ENCODE measurements at regions not wholly inside any gene's neighbourhood (a gene's known extent, or its start where the extent isn't known, plus 50 kb on each side); places are given as distances from the start of the nearest gene placed in this dataset.

GRCh38 chr2:150258781-150259307, 228.6 kb downstream of the RND3 start:
- Histone ChIP-seq H3K4me2 (ENCODE audit: insufficient read depth, low read length) (no peak overlapping the region), H3K9me3 (replicated peaks; ENCODE audit: control insufficient read depth, insufficient read depth, low read length) (no peaks in the 10 kb centered on the region), H3K4me3 (replicated peaks in 1 of 3; ENCODE audit: insufficient read depth in 1 of 3, low read depth in 1 of 3, low read length in 3 of 3) (no peak overlapping the region), H3K27ac (ENCODE audit: insufficient read depth, low read depth, low read length) (no peak overlapping the region), H4K20me1 (replicated peaks; ENCODE audit: control insufficient read depth, extremely low read depth, insufficient read depth, low read length) (no peaks in the 10 kb centered on the region), H2AFZ (ENCODE audit: low read depth, low read length) (no peak overlapping the region), H3K36me3 (ENCODE audit: control insufficient read depth in 2 of 2, extremely low read depth in 1 of 2, insufficient read depth in 2 of 2, low read length in 2 of 2) (no peaks in the 10 kb centered on the region), H3K4me1 (ENCODE audit: control insufficient read depth, extremely low read depth, insufficient read depth, low read length) (no peaks in the 10 kb centered on the region), H3K27me3 (ENCODE audit: control insufficient read depth in 2 of 2, insufficient read depth in 2 of 2, low read length in 2 of 2) (no peaks in the 10 kb centered on the region), H3K9me1 (replicated peaks; ENCODE audit: control insufficient read depth, extremely low read depth, insufficient read depth, low read length) (no peaks in the 10 kb centered on the region), H3K9ac (replicated peaks; ENCODE audit: extremely low read depth, insufficient read depth, low read length) (no peak overlapping the region), H3K79me2 (ENCODE audit: control insufficient read depth, insufficient read depth, low read length) (no peaks in the 10 kb centered on the region)
- TF ChIP-seq GATA2 (IDR thresholded peaks at IDR 0.05; ENCODE audit: insufficient read depth, insufficient read length, low read depth, low read length) (no peak), POLR2AphosphoS5 (IDR thresholded peaks at IDR 0.05; ENCODE audit: insufficient read depth, low read depth, low read length) (no peak), MYC (IDR thresholded peaks at IDR 0.05; ENCODE audit: low read depth, low read length) (no peak), JUN (IDR thresholded peaks at IDR 0.05; ENCODE audit: borderline replicate concordance, insufficient read depth, insufficient read length, low read depth) (no peak), POLR2A (IDR thresholded peaks at IDR 0.05; ENCODE audit: low read depth, low read length) (no peak), FOS (IDR thresholded peaks at IDR 0.05; ENCODE audit: borderline replicate concordance, insufficient read depth, low read length) (no peak), CTCF (IDR thresholded peaks at IDR 0.05; ENCODE audit: extremely low read depth in 1 of 2, insufficient read depth in 1 of 2, low read depth in 1 of 2, low read length in 2 of 2) (no peak), EZH2 (IDR thresholded peaks at IDR 0.05; ENCODE audit: borderline replicate concordance, low read depth, low read length, severe bottlenecking) (no peak), MAX (IDR thresholded peaks at IDR 0.05; ENCODE audit: insufficient read depth, insufficient read length) (no peak)
- DNase-seq (ENCODE audit: low read depth, low spot score) = no peak
- BruUV-seq (replicated peaks) = no TSS peak
- dilution Hi-C loops (cut with MboI; ENCODE audit: extremely low pct_ligation_motif_present, low sequenced_read_pairs) (no loop called here), intact Hi-C loops (cut with micrococcal nuclease) (no loop called here)
- ChIA-PET CTCF (no interaction called here), POLR2A (no interaction called here)
- FAIRE-seq = no peak
